K562 (cell line): ENCODE measurements at regions not wholly inside any gene's neighbourhood (a gene's known extent, or its start where the extent isn't known, plus 50 kb on each side); places are given as distances from the start of the nearest gene placed in this dataset.
"Not testable (repeated sequence)": the region's sequence is repeated elsewhere in the genome, so short reads cannot be mapped to it uniquely, and the experiment has no call there.

Experiments
- ATAC-seq: fragments of 200-7000 bp; cut with Tn5 transposase; 3 replicates; pipeline ENCODE4 v1.9.1; 2020; ENCODE audit warnings: moderate library complexity
- BruUV-seq: library from RNA; stranded (reverse); fragments of 400-500 nt; replicated peaks from 2 replicates; lab custom pipeline; 2021; lab: Mats Ljungman, UMichigan
- CTCF ChIA-PET: fragments of 300-600 bp; formaldehyde crosslinking; extraction: SDS; loops from one replicate; lab custom pipeline; 2021; ENCODE audit warnings: low intra/inter-chr PET ratio; lab: Yijun Ruan, JAX
- POLR2A ChIA-PET: fragments of 300-600, 350-650 bp; sonication (Branson Sonifier 250); formaldehyde crosslinking; extraction: SDS; loops from one replicate; lab custom pipeline; 2021; ENCODE audit warnings: antibody characterized with exemption, inconsistent platforms; lab: Yijun Ruan, JAX
- DNase-seq, 4 experiments: peaks; one replicate each; pipeline versions ENCODE4 v3.0.0 to v3.0.0-alpha.2; 2011 to 2018; ENCODE audit warnings: low spot score in 3 of 4, mixed read lengths in 3 of 4; ENCODE audit errors: extremely low read depth in 1 of 4
- FAIRE-seq: peaks from 2 replicates; lab custom pipeline; 2011; peaks lifted over from hg19 to GRCh38; lab: Jason Lieb, UNC
- H2AFZ ChIP-seq: 2 replicates; pipeline ENCODE4 v1.6.0; 2011; ENCODE audit warnings: low read depth, low read length, control low read depth, inconsistent platforms
- H3K27ac ChIP-seq: fragments of 200-600 bp; 3 replicates; pipeline ENCODE4 v1.8.0; 2011; ENCODE audit warnings: low read depth, mild to moderate bottlenecking, control low read depth, inconsistent platforms, low read length, moderate library complexity, mixed read lengths; ENCODE audit errors: extremely low read depth
- H3K27me3 ChIP-seq, 2 experiments: fragments of 300-600 bp in 1 of 2; 2 replicates in 1 of 2; 3 replicates in 1 of 2; pipeline versions ENCODE4 v1.6.0 to v1.8.0; 2011; ENCODE audit warnings: inconsistent platforms in 2 of 2, low read length in 2 of 2, mild to moderate bottlenecking in 1 of 2, mixed read lengths in 1 of 2, moderate library complexity in 1 of 2; ENCODE audit not compliant: control insufficient read depth in 2 of 2, insufficient read depth in 2 of 2
- H3K36me3 ChIP-seq: fragments of 300-600 bp; 3 replicates; pipeline ENCODE4 v1.8.0; 2011; ENCODE audit warnings: mild to moderate bottlenecking, low read length, inconsistent platforms; ENCODE audit not compliant: control insufficient read depth, insufficient read depth
- H3K4me1 ChIP-seq, 2 experiments: fragments of 200-600 bp in 1 of 2; replicated peaks in 1 of 2; 2 replicates in 1 of 2; 3 replicates in 1 of 2; pipeline versions ENCODE4 v1.5.1 to v1.8.0; 2011; ENCODE audit warnings: inconsistent platforms in 2 of 2, low read length in 2 of 2, mild to moderate bottlenecking in 1 of 2, mixed read lengths in 1 of 2, moderate library complexity in 1 of 2; ENCODE audit not compliant: control insufficient read depth in 2 of 2, insufficient read depth in 2 of 2
- H3K4me2 ChIP-seq: 2 replicates; pipeline ENCODE4 v1.6.1; 2011; ENCODE audit warnings: low read length, control low read depth, inconsistent platforms, mixed read lengths; ENCODE audit not compliant: insufficient read depth
- H3K4me3 ChIP-seq: fragments of 200-600 bp; sonication (generic), shearing (Covaris generic); 2 replicates; pipeline ENCODE4 v1.5.1; 2016; ENCODE audit warnings: control low read depth, inconsistent platforms
- H3K79me2 ChIP-seq: fragments of 200-600 bp; 3 replicates; pipeline ENCODE4 v1.8.0; 2011; ENCODE audit warnings: low read length, inconsistent platforms; ENCODE audit not compliant: control insufficient read depth, insufficient read depth
- H3K9ac ChIP-seq, 2 experiments: 2 replicates each; pipeline versions ENCODE4 v1.6.0 to v1.6.1; 2011; ENCODE audit warnings: low read depth in 2 of 2, low read length in 2 of 2, control low read depth in 1 of 2, inconsistent platforms in 1 of 2, mild to moderate bottlenecking in 1 of 2, mixed read lengths in 1 of 2; ENCODE audit not compliant: insufficient read depth in 1 of 2
- H3K9me1 ChIP-seq: one replicate; pipeline ENCODE4 v1.6.0; 2011; ENCODE audit warnings: inconsistent platforms, mild to moderate bottlenecking, low read length, moderate library complexity; ENCODE audit not compliant: control insufficient read depth, insufficient read depth
- H3K9me3 ChIP-seq: replicated peaks from 2 replicates; pipeline ENCODE4 v1.5.1; 2011; ENCODE audit warnings: low read depth, low read length, inconsistent platforms; ENCODE audit not compliant: control insufficient read depth, insufficient read depth
- H4K20me1 ChIP-seq: replicated peaks from 2 replicates; pipeline ENCODE4 v1.6.1; 2011; ENCODE audit warnings: low read length, inconsistent platforms, mixed read lengths; ENCODE audit not compliant: control insufficient read depth, insufficient read depth
- ARID1B ChIP-seq: fragments of 450-650 bp; IDR thresholded peaks from 2 replicates; pipeline ENCODE4 v1.6.1; 2016; ENCODE audit warnings: antibody characterized with exemption, mild to moderate bottlenecking, inconsistent platforms
- CBFA2T2 ChIP-seq: fragments of 450-650 bp; conservative IDR thresholded peaks from 2 replicates; pipeline ENCODE4 v1.6.1; 2017; ENCODE audit warnings: mild to moderate bottlenecking
- CBFA2T3 ChIP-seq: fragments of 450-650 bp; IDR thresholded peaks from 2 replicates; pipeline ENCODE4 v1.6.1; 2017
- EP300 ChIP-seq: IDR thresholded peaks from 2 replicates; pipeline ENCODE4 v1.6.1; 2012; ENCODE audit warnings: low read length, improper control_type of control experiment
- KDM1A ChIP-seq, 2 experiments: fragments of 450-650 bp; IDR thresholded peaks; 2 replicates each; pipeline ENCODE4 v1.6.1; 2016; ENCODE audit warnings: mild to moderate bottlenecking in 2 of 2
- NFIC ChIP-seq: fragments of 450-650 bp; IDR thresholded peaks from 2 replicates; pipeline ENCODE4 v1.6.1; 2017; ENCODE audit warnings: mild to moderate bottlenecking, inconsistent platforms
- RBM39 ChIP-seq: fragments of 200-400 bp; formaldehyde crosslinking; optimal IDR thresholded peaks from 2 replicates; pipeline ENCODE3; 2018; ENCODE audit warnings: low read depth, low read length
- TAL1 ChIP-seq: fragments of 450-650 bp; IDR thresholded peaks from 2 replicates; pipeline ENCODE4 v1.6.1; 2016; ENCODE audit warnings: mild to moderate bottlenecking
- TCF3 ChIP-seq: sonication (generic); formaldehyde crosslinking; IDR thresholded peaks from 2 replicates; pipeline ENCODE4 v1.4.0; 2020; ENCODE audit warnings: mild to moderate bottlenecking, missing genetic modification reagents
- TRIM24 ChIP-seq, 2 experiments: fragments of 450-650 bp; IDR thresholded peaks; 2 replicates each; pipeline ENCODE4 v1.6.1; 2016
- ZNF780A ChIP-seq: fragments of 250-450 bp; sonication (Bioruptor Pico); IDR thresholded peaks from 2 replicates; pipeline ENCODE4 v1.5.0; 2021; ENCODE audit warnings: mild to moderate bottlenecking
- WGBS: fragments of 100-300 bp; shearing (Covaris generic); methylation state at CpG from one replicate; pipeline ENCODE4 v1.1.6; 2016; ENCODE audit warnings: low coverage, mixed read lengths; ENCODE audit not compliant: insufficient coverage; ENCODE audit errors: missing lambda C conversion rate; 5-methylcytosine and 5-hydroxymethylcytosine counted together
- in situ Hi-C: fragments of 300-500 bp; cut with MboI; formaldehyde crosslinking; loops from 4 replicates; pipeline ENCODE4 v1.15.0; 2018; ENCODE audit warnings: inconsistent platforms, mixed read lengths
- intact Hi-C: fragments of 100-400 bp; cut with micrococcal nuclease; formaldehyde crosslinking; loops from 2 replicates; pipeline ENCODE4 v1.14.2; 2022
- TF ChIP-seq, protein P1 (sequence below): fragments of 200-800 bp; sonication (Bioruptor generic); IDR thresholded peaks from 2 replicates; pipeline ENCODE4 v1.6.1; 2016; ENCODE audit warnings: missing genetic modification characterization, missing compliant biosample characterization

DNA sequence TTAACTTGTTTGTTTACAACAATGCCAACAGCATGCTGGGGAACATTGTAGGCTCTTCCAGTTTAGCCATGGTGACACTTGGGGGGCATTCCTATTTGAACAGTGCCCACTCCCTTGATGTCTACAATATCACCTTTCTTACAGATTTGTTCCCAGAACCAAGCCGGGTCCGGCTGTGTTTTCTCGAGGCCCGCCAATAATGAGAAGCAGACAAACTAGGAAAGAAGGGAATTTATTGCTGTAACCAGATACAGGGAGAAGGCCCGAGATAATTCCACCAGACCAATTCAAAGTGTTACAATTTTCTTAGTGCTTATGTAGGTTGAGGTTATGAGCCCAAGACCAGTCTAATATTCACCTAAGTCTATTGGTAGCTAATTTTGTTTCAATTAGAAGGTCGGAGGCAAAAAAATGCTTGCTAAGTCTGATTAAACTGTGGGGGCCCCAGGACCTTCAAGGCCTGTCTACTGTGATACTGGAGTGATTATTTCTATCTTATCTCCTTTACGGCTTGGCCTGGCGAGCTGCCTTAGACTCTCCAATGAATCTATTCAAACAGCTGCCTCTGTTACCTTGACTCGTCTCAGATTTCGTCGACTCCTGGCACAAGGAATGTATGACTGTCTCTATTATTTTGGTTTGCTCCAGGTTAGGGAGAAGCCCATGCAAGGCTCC lies 59.1 kb upstream of the PSME4 start:
- H3K4me2 ChIP-seq, result no peak overlapping the region
- H3K4me1 ChIP-seq, result peaks cover 0 to 9% of the 10 kb centered on the region in 2 experiments; a peak in 2 of 5 replicates
- ATAC-seq, result peak; percentile 63
- H3K4me3 ChIP-seq, result no peak overlapping the region
- ChIA-PET CTCF (no interaction called here), POLR2A (interaction anchor here (1.5 kb wide), 1 partner anchor 50 kb away, joined by 4 read pairs; no protein-coding TSS in a partner anchor)
- peak in 1 of 4 experiments; percentile 43 for DNase-seq
- H3K36me3 ChIP-seq, result no peaks in the 10 kb centered on the region
- H3K27ac ChIP-seq, result no peak overlapping the region
- no peaks in the 10 kb centered on the region for H3K27me3 ChIP-seq
- no peaks in the 10 kb centered on the region for H3K79me2 ChIP-seq
- no peak for FAIRE-seq
- WGBS, result 18% methylated on average over 11 of the region's 11 CpGs
- BruUV-seq, result no TSS peak
- H3K9me1 ChIP-seq, result no peaks in the 10 kb centered on the region
- no peaks in the 10 kb centered on the region for H3K9me3 ChIP-seq
- TF ChIP-seq ARID1B, result peak; percentile 32; the same call in 1 of the 2 replicates
- 0 out of 4 replicates have a peak, but pooled peaks of 1 of the 2 experiments have one; percentile 13 for TF ChIP-seq TRIM24 (IDR thresholded peaks at IDR 0.05)
- TF ChIP-seq ZNF780A (CRISPR knock-in tag), result no peak
- 0 out of 2 replicates have a peak, but pooled peaks have one; percentile 9 for TF ChIP-seq EP300
- TF ChIP-seq CBFA2T3, result peak; percentile 74
- peak; percentile 32 to 63; a peak in 3 of 4 replicates for TF ChIP-seq KDM1A (IDR thresholded peaks at IDR 0.05)
- TF ChIP-seq CBFA2T2, result peak; percentile 49
- TF ChIP-seq RBM39, result no peak
- peak; percentile 24; the same call in 1 of the 2 replicates for TF ChIP-seq TCF3
- peak; percentile 23; the same call in 1 of the 2 replicates for TF ChIP-seq TAL1
- TF ChIP-seq NFIC, result peak; percentile 27; the same call in 1 of the 2 replicates
- TF ChIP-seq, protein P1, sequence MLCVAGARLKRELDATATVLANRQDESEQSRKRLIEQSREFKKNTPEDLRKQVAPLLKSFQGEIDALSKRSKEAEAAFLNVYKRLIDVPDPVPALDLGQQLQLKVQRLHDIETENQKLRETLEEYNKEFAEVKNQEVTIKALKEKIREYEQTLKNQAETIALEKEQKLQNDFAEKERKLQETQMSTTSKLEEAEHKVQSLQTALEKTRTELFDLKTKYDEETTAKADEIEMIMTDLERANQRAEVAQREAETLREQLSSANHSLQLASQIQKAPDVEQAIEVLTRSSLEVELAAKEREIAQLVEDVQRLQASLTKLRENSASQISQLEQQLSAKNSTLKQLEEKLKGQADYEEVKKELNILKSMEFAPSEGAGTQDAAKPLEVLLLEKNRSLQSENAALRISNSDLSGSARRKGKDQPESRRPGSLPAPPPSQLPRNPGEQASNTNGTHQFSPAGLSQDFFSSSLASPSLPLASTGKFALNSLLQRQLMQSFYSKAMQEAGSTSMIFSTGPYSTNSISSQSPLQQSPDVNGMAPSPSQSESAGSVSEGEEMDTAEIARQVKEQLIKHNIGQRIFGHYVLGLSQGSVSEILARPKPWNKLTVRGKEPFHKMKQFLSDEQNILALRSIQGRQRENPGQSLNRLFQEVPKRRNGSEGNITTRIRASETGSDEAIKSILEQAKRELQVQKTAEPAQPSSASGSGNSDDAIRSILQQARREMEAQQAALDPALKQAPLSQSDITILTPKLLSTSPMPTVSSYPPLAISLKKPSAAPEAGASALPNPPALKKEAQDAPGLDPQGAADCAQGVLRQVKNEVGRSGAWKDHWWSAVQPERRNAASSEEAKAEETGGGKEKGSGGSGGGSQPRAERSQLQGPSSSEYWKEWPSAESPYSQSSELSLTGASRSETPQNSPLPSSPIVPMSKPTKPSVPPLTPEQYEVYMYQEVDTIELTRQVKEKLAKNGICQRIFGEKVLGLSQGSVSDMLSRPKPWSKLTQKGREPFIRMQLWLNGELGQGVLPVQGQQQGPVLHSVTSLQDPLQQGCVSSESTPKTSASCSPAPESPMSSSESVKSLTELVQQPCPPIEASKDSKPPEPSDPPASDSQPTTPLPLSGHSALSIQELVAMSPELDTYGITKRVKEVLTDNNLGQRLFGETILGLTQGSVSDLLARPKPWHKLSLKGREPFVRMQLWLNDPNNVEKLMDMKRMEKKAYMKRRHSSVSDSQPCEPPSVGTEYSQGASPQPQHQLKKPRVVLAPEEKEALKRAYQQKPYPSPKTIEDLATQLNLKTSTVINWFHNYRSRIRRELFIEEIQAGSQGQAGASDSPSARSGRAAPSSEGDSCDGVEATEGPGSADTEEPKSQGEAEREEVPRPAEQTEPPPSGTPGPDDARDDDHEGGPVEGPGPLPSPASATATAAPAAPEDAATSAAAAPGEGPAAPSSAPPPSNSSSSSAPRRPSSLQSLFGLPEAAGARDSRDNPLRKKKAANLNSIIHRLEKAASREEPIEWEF, result no peak
- no peak overlapping the region for H3K9ac ChIP-seq
- H2AFZ ChIP-seq, result no peak overlapping the region
- no peaks in the 10 kb centered on the region for H4K20me1 ChIP-seq
- intact Hi-C loops, result no loop called here
- in situ Hi-C loops, result no loop called here

DNA sequence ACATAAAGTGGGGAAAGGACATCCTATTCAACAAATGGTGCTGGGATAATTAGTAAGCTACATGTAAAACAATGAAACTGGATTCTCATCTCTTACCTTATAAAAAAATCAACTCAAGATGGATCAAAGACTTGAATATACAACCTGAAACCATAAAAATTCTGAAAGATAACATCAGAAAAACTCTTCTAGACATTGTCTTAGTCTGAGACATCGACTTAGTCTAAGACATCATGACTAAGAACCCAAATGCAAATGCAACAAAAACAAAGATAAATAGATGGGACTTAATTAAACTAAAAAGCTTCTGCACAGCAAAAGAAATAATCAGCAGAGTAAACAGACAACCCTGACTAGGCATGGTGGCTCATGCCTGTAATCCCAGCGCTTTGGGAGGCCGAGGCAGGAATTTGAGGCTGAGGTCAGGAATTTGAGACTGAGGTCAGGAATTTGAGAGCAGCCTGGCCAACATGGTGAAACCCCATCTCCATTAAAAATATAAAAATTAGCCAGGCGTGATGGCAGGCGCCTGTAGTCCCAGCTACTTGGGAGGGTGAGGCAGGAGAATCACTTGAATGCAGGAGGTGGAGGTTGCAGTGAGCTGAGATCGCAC lies 54.8 kb upstream of the PSME4 start:
- BruUV-seq, FAIRE-seq, CTCF ChIA-PET, H3K79me2 ChIP-seq, H3K36me3 ChIP-seq, DNase-seq, in situ Hi-C loops, H3K27me3 ChIP-seq, ATAC-seq, H3K4me3 ChIP-seq, H3K9me1 ChIP-seq, H3K9me3 ChIP-seq, H4K20me1 ChIP-seq, H3K4me1 ChIP-seq, H3K9ac ChIP-seq, H3K4me2 ChIP-seq, H3K27ac ChIP-seq, H2AFZ ChIP-seq, intact Hi-C loops: not testable (repeated sequence)
- WGBS, result 52% methylated on average over 6 of the region's 6 CpGs
- POLR2A ChIA-PET, result interaction anchor here (0.9 kb wide), 1 partner anchor 38 kb away, joined by 3 read pairs; no protein-coding TSS in a partner anchor
